Activated CD4-positive, alpha-beta memory T cell treated with anti-CD3 and anti-CD28 coated beads, Interleukin-2, amount 10 ng/mL, durations not matched to agents 7 days and 5 days (primary cell): ENCODE measurements at regions not wholly inside any gene's neighbourhood (a gene's known extent, or its start where the extent isn't known, plus 50 kb on each side); places are given as distances from the start of the nearest gene placed in this dataset.
"Not testable (repeated sequence)": the region's sequence is repeated elsewhere in the genome, so short reads cannot be mapped to it uniquely, and the experiment has no call there.

Source experiments
- CTCF ChIA-PET: fragments of 350-600 bp; sonication (Branson Sonifier 250); formaldehyde crosslinking; loops from one replicate; lab custom pipeline; 2021; ENCODE audit warnings: antibody characterized with exemption, inconsistent platforms; lab: Charles Lee
- POLR2A ChIA-PET: fragments of 350-600 bp; sonication (Branson Sonifier 250); formaldehyde crosslinking; loops from one replicate; lab custom pipeline; 2021; ENCODE audit warnings: antibody characterized with exemption; lab: Charles Lee
- DNase-seq: peaks from one replicate; pipeline ENCODE4 v3.0.0-alpha.2; 2020
- H3K27ac Mint-ChIP-seq: one replicate; pipeline ENCODE4 v1.8.0; 2021; ENCODE audit warnings: mild to moderate bottlenecking, mixed read lengths
- H3K27me3 Mint-ChIP-seq: one replicate; pipeline ENCODE4 v1.8.0; 2021; ENCODE audit warnings: mixed read lengths
- H3K36me3 Mint-ChIP-seq: one replicate; pipeline ENCODE4 v1.8.0; 2021; ENCODE audit warnings: low read depth, mixed read lengths
- H3K4me1 Mint-ChIP-seq: one replicate; pipeline ENCODE4 v1.8.0; 2021; ENCODE audit warnings: mixed read lengths
- H3K4me3 Mint-ChIP-seq: one replicate; pipeline ENCODE4 v1.8.0; 2021; ENCODE audit warnings: mild to moderate bottlenecking, mixed read lengths
- H3K9me3 Mint-ChIP-seq: one replicate; pipeline ENCODE4 v1.8.0; 2021; ENCODE audit warnings: mixed read lengths

- no peak for DNase-seq
- no peaks in the 10 kb centered on the region for H3K36me3 Mint-ChIP-seq
- no peaks in the 10 kb centered on the region for H3K9me3 Mint-ChIP-seq
- H3K4me3 Mint-ChIP-seq, result no peak overlapping the region
- no peaks in the 10 kb centered on the region for H3K4me1 Mint-ChIP-seq
- no peak overlapping the region for H3K27ac Mint-ChIP-seq
- CTCF ChIA-PET, result no interaction called here
- H3K27me3 Mint-ChIP-seq, result peaks cover 8% of the 10 kb centered on the region
- POLR2A ChIA-PET, result no interaction called here
These were observed 198.7 kb downstream of the PDGFRA start for GRCh38 chr4:54427826-54428225.

GRCh38 chr4:54428940-54429339 is 199.8 kb downstream of the PDGFRA start:
- CTCF ChIA-PET, result no interaction called here
- no peak overlapping the region for H3K4me3 Mint-ChIP-seq
- no peaks in the 10 kb centered on the region for H3K36me3 Mint-ChIP-seq
- H3K4me1 Mint-ChIP-seq, result no peaks in the 10 kb centered on the region
- H3K9me3 Mint-ChIP-seq, result no peaks in the 10 kb centered on the region
- POLR2A ChIA-PET, result no interaction called here
- no peak for DNase-seq
- H3K27ac Mint-ChIP-seq, result no peak overlapping the region
- peaks cover 6% of the 10 kb centered on the region for H3K27me3 Mint-ChIP-seq

GRCh38 chr4:54433686-54434085 is 204.6 kb downstream of the PDGFRA start:
- DNase-seq, result no peak
- ChIA-PET POLR2A (no interaction called here), CTCF (interaction anchor here (0.5 kb wide), 1 partner anchor 505 kb away, joined by 6 read pairs; no protein-coding TSS in a partner anchor)
- Mint-ChIP-seq H3K36me3 (no peaks in the 10 kb centered on the region), H3K4me3 (no peak overlapping the region), H3K27me3 (peaks cover 7% of the 10 kb centered on the region), H3K4me1 (no peaks in the 10 kb centered on the region), H3K27ac (no peak overlapping the region), H3K9me3 (no peaks in the 10 kb centered on the region)

GRCh38 chr4:54439831-54440243 is 210.7 kb downstream of the PDGFRA start:
- DNase-seq, result no peak
- CTCF ChIA-PET, result interaction anchor here (0.8 to 1.4 kb wide), 3 partner anchors 8 to 206 kb away, joined by 4 to 5 read pairs (median 4); no protein-coding TSS in a partner anchor
- Mint-ChIP-seq H3K4me1 (no peaks in the 10 kb centered on the region), H3K9me3 (no peaks in the 10 kb centered on the region), H3K4me3 (no peak overlapping the region), H3K27ac (no peak overlapping the region), H3K27me3 (peaks cover 7% of the 10 kb centered on the region), H3K36me3 (no peaks in the 10 kb centered on the region)
- POLR2A ChIA-PET, result no interaction called here

GRCh38 chr4:54440394-54441136 is 211.5 kb downstream of the PDGFRA start:
- peaks cover 7% of the 10 kb centered on the region for H3K27me3 Mint-ChIP-seq
- H3K27ac Mint-ChIP-seq, result no peak overlapping the region
- H3K4me1 Mint-ChIP-seq, result no peaks in the 10 kb centered on the region
- no peaks in the 10 kb centered on the region for H3K9me3 Mint-ChIP-seq
- POLR2A ChIA-PET, result no interaction called here
- no peaks in the 10 kb centered on the region for H3K36me3 Mint-ChIP-seq
- CTCF ChIA-PET, result interaction anchor here (0.6 to 1.4 kb wide), 4 partner anchors 9 to 207 kb away, joined by 3 to 5 read pairs (median 4); no protein-coding TSS in a partner anchor
- DNase-seq, result no peak
- no peak overlapping the region for H3K4me3 Mint-ChIP-seq

- Mint-ChIP-seq H3K27me3 (no peaks in the 10 kb centered on the region), H3K27ac (no peak overlapping the region), H3K9me3 (peaks cover 3% of the 10 kb centered on the region), H3K4me3 (no peak overlapping the region), H3K36me3 (no peaks in the 10 kb centered on the region), H3K4me1 (no peaks in the 10 kb centered on the region)
- DNase-seq, result no peak
- ChIA-PET POLR2A (interaction anchor here (0.7 kb wide), 1 partner anchor 9 kb away, joined by 3 read pairs; no protein-coding TSS in a partner anchor), CTCF (no interaction called here)
These were observed 211.9 kb upstream of the KIT start for GRCh38 chr4:54445866-54446265.

- no peak overlapping the region for H3K4me3 Mint-ChIP-seq
These were observed 211.2 kb upstream of the KIT start for GRCh38 chr4:54446581-54446980.

GRCh38 chr4:54447304-54447703 is 210.5 kb upstream of the KIT start:
- H3K4me3 Mint-ChIP-seq, result no peak overlapping the region
- DNase-seq, result no peak
- no peaks in the 10 kb centered on the region for H3K4me1 Mint-ChIP-seq
- no peaks in the 10 kb centered on the region for H3K27me3 Mint-ChIP-seq
- ChIA-PET CTCF (no interaction called here), POLR2A (no interaction called here)
- H3K36me3 Mint-ChIP-seq, result no peaks in the 10 kb centered on the region
- peaks cover 3% of the 10 kb centered on the region for H3K9me3 Mint-ChIP-seq
- H3K27ac Mint-ChIP-seq, result no peak overlapping the region

More at GRCh38 chr4:54446581-54446980, 211.2 kb upstream of the KIT start:
- Mint-ChIP-seq H3K27ac (no peak overlapping the region), H3K9me3 (peaks cover 3% of the 10 kb centered on the region), H3K36me3 (no peaks in the 10 kb centered on the region), H3K27me3 (no peaks in the 10 kb centered on the region), H3K4me1 (no peaks in the 10 kb centered on the region)
- ChIA-PET POLR2A (no interaction called here), CTCF (no interaction called here)
- no peak for DNase-seq

GRCh38 chr4:54449999-54450398 is 207.8 kb upstream of the KIT start:
- no peaks in the 10 kb centered on the region for H3K4me1 Mint-ChIP-seq
- ChIA-PET POLR2A (no interaction called here), CTCF (no interaction called here)
- no peak overlapping the region for H3K27ac Mint-ChIP-seq
- DNase-seq, result no peak
- no peaks in the 10 kb centered on the region for H3K36me3 Mint-ChIP-seq
- peaks cover 3% of the 10 kb centered on the region for H3K9me3 Mint-ChIP-seq
- H3K4me3 Mint-ChIP-seq, result no peak overlapping the region
- H3K27me3 Mint-ChIP-seq, result no peaks in the 10 kb centered on the region

- H3K27ac Mint-ChIP-seq, H3K27me3 Mint-ChIP-seq, DNase-seq, H3K4me1 Mint-ChIP-seq, H3K36me3 Mint-ChIP-seq, CTCF ChIA-PET, H3K4me3 Mint-ChIP-seq: not testable (repeated sequence)
- POLR2A ChIA-PET, result interaction anchor here (1.0 kb wide), 1 partner anchor 10 kb away, joined by 3 read pairs; no protein-coding TSS in a partner anchor
- peaks cover 13% of the 10 kb centered on the region for H3K9me3 Mint-ChIP-seq
These were observed 190.8 kb upstream of the KIT start for GRCh38 chr4:54466960-54467359.

- Mint-ChIP-seq H3K4me3 (no peak overlapping the region), H3K4me1 (no peaks in the 10 kb centered on the region), H3K27me3 (no peaks in the 10 kb centered on the region), H3K36me3 (no peaks in the 10 kb centered on the region), H3K9me3 (no peaks in the 10 kb centered on the region), H3K27ac (no peak overlapping the region)
- POLR2A ChIA-PET, result no interaction called here
- CTCF ChIA-PET, result no interaction called here
- DNase-seq, result no peak
These were observed 184.6 kb upstream of the KIT start for GRCh38 chr4:54473077-54473545.

- Mint-ChIP-seq H3K9me3 (no peaks in the 10 kb centered on the region), H3K36me3 (no peaks in the 10 kb centered on the region), H3K27me3 (no peaks in the 10 kb centered on the region), H3K4me1 (no peaks in the 10 kb centered on the region), H3K27ac (no peak overlapping the region), H3K4me3 (no peak overlapping the region)
- POLR2A ChIA-PET, result no interaction called here
- no peak for DNase-seq
- CTCF ChIA-PET, result no interaction called here
These were observed 184.0 kb upstream of the KIT start for GRCh38 chr4:54473798-54474197.

GRCh38 chr4:54475546-54475945 is 182.2 kb upstream of the KIT start:
- Mint-ChIP-seq H3K27me3 (no peaks in the 10 kb centered on the region), H3K4me3 (no peak overlapping the region), H3K27ac (no peak overlapping the region), H3K4me1 (no peaks in the 10 kb centered on the region), H3K9me3 (no peaks in the 10 kb centered on the region), H3K36me3 (no peaks in the 10 kb centered on the region)
- CTCF ChIA-PET, result no interaction called here
- POLR2A ChIA-PET, result no interaction called here
- DNase-seq, result no peak
